Ishikawa (cell line): ENCODE measurements at regions not wholly inside any gene's neighbourhood (a gene's known extent, or its start where the extent isn't known, plus 50 kb on each side); places are given as distances from the start of the nearest gene placed in this dataset.

ENCODE experiments used
- CREB1 ChIP-seq: IDR thresholded peaks from 2 replicates; pipeline ENCODE4 v1.6.1; 2012; ENCODE audit warnings: low read depth
- MAX ChIP-seq: IDR thresholded peaks from 2 replicates; pipeline ENCODE4 v1.6.1; 2012
- RAD21 ChIP-seq: IDR thresholded peaks from 2 replicates; pipeline ENCODE4 v1.6.1; 2012; ENCODE audit warnings: low read depth
- TAF1 ChIP-seq: IDR thresholded peaks from 2 replicates; pipeline ENCODE4 v1.6.1; 2012; ENCODE audit warnings: low read depth, mild to moderate bottlenecking
- TCF12 ChIP-seq: IDR thresholded peaks from 2 replicates; pipeline ENCODE4 v1.6.1; 2012; ENCODE audit warnings: low read depth
- TEAD4 ChIP-seq: IDR thresholded peaks from 2 replicates; pipeline ENCODE4 v1.6.1; 2012
- YY1 ChIP-seq: IDR thresholded peaks from 2 replicates; pipeline ENCODE4 v1.6.1; 2012; ENCODE audit warnings: low read depth

- TF ChIP-seq TAF1 = no peak
- no peak for TF ChIP-seq MAX
- no peak for TF ChIP-seq YY1
- TF ChIP-seq TCF12 = no peak
- TF ChIP-seq TEAD4 = no peak
- TF ChIP-seq RAD21 = no peak
- no peak for TF ChIP-seq CREB1
These were observed 536.2 kb upstream of the ZFHX3 start for GRCh38 chr16:73584157-73584556.
